ENCODE measurements at regions not wholly inside any gene's neighbourhood (a gene's known extent, or its start where the extent isn't known, plus 50 kb on each side); places are given as distances from the start of the nearest gene placed in this dataset.

DNA sequence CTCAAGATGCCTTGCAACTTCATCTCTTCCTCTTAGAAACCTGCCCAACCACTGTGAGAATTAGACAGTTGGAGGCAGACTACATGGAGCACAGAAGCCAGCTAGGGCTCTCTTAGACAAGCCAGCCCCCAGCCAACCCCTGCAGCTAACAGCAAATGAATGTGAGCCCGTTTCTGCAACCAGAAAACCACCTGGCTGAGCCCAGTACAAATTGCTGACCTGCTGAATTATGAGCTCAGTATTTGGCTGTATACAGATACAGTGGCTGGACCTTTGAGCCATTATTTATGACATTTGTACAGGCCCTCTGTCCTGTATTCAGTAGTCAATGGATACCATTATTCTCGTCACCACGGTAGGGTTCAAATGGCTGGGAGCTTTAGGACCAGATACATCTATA is 112.9 kb downstream of the TBX5 start:
- Histone ChIP-seq H3K4me1 (no peaks in the 10 kb centered on the region), H3K36me3 (no peaks in the 10 kb centered on the region), H3K9me3 (no peaks in the 10 kb centered on the region), H3K4me3 (no peak overlapping the region), H3K27me3 (no peaks in the 10 kb centered on the region), H3K27ac (no peak overlapping the region)
- intact Hi-C loops (cut with DNase I; ENCODE audit: low total_unique reads) (no loop called here), in situ Hi-C loops (cut with MboI; ENCODE audit: low pct_ligation_motif_present in 1 of 4, low pct_unique_long_range_greater_than_20kb in 1 of 4, low sequenced_read_pairs in 3 of 4) (no loop called here)
- WGBS, 2 donors (ENCODE audit: low coverage in 1 of 2) = 65% methylated on average over 3 of the region's 3 CpGs; no CpG with 5 or more reads in 1 of the 2 donors
- TF ChIP-seq POLR2A (IDR thresholded peaks at IDR 0.05) (no peak), EP300 (IDR thresholded peaks at IDR 0.05; ENCODE audit: low read depth) (no peak), POLR2AphosphoS5 (IDR thresholded peaks at IDR 0.05) (no peak)
- TF ChIP-seq, protein P1, sequence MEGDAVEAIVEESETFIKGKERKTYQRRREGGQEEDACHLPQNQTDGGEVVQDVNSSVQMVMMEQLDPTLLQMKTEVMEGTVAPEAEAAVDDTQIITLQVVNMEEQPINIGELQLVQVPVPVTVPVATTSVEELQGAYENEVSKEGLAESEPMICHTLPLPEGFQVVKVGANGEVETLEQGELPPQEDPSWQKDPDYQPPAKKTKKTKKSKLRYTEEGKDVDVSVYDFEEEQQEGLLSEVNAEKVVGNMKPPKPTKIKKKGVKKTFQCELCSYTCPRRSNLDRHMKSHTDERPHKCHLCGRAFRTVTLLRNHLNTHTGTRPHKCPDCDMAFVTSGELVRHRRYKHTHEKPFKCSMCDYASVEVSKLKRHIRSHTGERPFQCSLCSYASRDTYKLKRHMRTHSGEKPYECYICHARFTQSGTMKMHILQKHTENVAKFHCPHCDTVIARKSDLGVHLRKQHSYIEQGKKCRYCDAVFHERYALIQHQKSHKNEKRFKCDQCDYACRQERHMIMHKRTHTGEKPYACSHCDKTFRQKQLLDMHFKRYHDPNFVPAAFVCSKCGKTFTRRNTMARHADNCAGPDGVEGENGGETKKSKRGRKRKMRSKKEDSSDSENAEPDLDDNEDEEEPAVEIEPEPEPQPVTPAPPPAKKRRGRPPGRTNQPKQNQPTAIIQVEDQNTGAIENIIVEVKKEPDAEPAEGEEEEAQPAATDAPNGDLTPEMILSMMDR (IDR thresholded peaks at IDR 0.05) = no peak
- DNase-seq = no peak

DNA sequence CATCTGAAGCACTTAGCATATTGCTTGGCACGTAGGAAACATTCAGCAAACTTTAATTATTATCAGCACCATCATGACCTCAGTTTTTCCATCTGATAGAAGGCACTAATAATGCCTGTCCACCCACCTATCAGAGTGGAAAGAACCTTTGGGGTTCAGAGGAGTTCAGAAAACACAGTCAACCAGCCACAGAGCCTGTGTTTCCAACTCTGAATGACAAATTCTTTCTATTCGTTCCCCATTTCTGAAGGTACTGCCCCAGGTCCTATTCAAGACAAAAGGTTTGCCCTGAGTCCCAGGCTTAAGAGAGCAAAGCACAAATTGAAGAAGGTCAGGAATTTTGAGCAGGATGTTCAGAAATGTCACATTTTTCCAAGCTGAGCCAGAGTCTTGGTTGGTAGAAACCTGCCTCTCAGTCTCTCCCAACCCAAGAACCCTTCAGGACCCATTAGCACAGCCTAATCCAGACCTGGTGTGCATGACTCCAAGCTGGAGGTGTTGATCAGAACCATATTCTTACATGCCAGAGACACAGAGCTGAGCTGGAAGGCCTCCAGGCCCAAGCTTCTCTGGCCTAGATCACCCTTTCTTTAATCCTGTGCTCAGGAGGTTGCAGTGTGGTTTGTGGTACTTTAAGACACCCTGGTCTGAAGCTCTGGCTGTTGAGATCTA is 114.4 kb downstream of the TBX5 start:
- H3K36me3 ChIP-seq = no peaks in the 10 kb centered on the region
- H3K27me3 ChIP-seq = no peaks in the 10 kb centered on the region
- H3K9me3 ChIP-seq = no peaks in the 10 kb centered on the region
- WGBS, 2 donors (ENCODE audit: low coverage in 1 of 2) = 63 to 74% methylated on average over 1 to 2 of the region's 2 CpGs
- no peak overlapping the region for H3K4me3 ChIP-seq
- no peak for DNase-seq
- in situ Hi-C loops (cut with MboI; ENCODE audit: low pct_ligation_motif_present in 1 of 4, low pct_unique_long_range_greater_than_20kb in 1 of 4, low sequenced_read_pairs in 3 of 4) = no loop called here
- TF ChIP-seq POLR2A (IDR thresholded peaks at IDR 0.05) = no peak
- TF ChIP-seq, protein P1 (IDR thresholded peaks at IDR 0.05) = no peak
- no peak for TF ChIP-seq EP300 (IDR thresholded peaks at IDR 0.05; ENCODE audit: low read depth)
- intact Hi-C loops (cut with DNase I; ENCODE audit: low total_unique reads) = no loop called here
- no peaks in the 10 kb centered on the region for H3K4me1 ChIP-seq
- H3K27ac ChIP-seq = no peak overlapping the region

DNA sequence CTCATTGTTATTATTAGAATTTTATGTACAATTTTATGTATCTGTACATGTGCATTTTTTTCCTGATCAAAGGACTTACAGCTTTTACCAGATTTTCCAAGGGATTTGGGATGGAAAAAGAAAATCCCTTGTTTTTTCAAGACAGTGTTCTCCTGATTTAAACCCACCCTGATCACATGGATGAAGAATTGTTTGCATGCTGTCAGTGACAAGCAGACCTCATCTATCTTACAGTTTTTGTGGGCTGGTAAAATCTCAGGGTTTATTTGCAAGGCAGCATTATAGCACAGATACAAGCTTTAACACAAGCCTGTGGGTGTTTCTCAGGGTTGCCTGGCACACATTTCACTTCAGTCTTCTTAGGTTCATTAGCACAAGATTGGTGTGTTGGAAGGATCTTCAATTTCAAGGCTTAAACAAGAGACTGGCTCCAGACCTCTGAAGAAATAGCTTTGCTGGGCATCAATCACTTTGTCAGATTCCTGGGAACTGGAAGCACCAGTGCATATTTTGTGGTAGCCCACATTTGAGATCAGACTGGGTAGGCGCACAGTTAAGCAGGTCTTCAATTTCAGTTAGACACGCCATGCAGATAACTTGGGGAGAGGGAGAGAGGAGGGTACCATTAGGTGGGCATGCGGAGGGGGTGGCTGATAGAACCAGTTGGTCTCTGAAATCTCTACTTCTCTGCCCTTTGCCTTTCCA is 118.0 kb downstream of the TBX5 start:
- H3K27ac ChIP-seq = no peak overlapping the region
- no peaks in the 10 kb centered on the region for H3K4me1 ChIP-seq
- intact Hi-C loops (cut with DNase I; ENCODE audit: low total_unique reads) (no loop called here), in situ Hi-C loops (cut with MboI; ENCODE audit: low pct_ligation_motif_present in 1 of 4, low pct_unique_long_range_greater_than_20kb in 1 of 4, low sequenced_read_pairs in 3 of 4) (no loop called here)
- TF ChIP-seq, protein P1 (IDR thresholded peaks at IDR 0.05) = no peak
- TF ChIP-seq POLR2A (IDR thresholded peaks at IDR 0.05) (no peak), POLR2AphosphoS5 (IDR thresholded peaks at IDR 0.05) (no peak), EP300 (IDR thresholded peaks at IDR 0.05; ENCODE audit: low read depth) (no peak)
- 54 to 56% methylated on average over 2 to 3 of the region's 3 CpGs for WGBS, 2 donors (ENCODE audit: low coverage in 1 of 2)
- H3K4me3 ChIP-seq = no peak overlapping the region
- H3K36me3 ChIP-seq = no peaks in the 10 kb centered on the region
- DNase-seq = no peak
- H3K27me3 ChIP-seq = no peaks in the 10 kb centered on the region
- no peaks in the 10 kb centered on the region for H3K9me3 ChIP-seq

DNA sequence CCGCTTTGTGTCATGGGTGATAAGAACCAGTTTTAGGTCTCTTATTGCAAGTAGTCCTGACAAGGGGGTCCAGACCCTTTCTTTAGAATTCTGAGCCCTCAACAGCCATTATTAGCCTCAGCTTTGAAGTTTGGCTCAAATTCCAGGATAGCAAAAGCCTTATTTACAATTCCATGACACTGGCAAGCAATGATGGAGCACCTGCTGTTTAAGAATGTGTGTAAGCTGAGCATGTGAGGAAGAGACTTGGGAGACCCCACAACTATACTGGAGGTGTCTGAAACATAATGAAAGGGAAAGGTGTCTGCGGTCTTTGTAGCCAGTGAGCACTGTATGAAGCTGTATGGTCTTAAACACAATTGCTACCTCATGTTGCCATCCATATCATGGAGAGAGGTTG is 119.8 kb downstream of the TBX5 start:
- Histone ChIP-seq H3K9me3 (no peaks in the 10 kb centered on the region), H3K27ac (no peak overlapping the region), H3K36me3 (no peaks in the 10 kb centered on the region), H3K27me3 (no peaks in the 10 kb centered on the region), H3K4me3 (no peak overlapping the region), H3K4me1 (no peaks in the 10 kb centered on the region)
- intact Hi-C loops (cut with DNase I; ENCODE audit: low total_unique reads) = no loop called here
- 45 to 69% methylated on average over 2 of the region's 2 CpGs for WGBS, 2 donors (ENCODE audit: low coverage in 1 of 2)
- in situ Hi-C loops (cut with MboI; ENCODE audit: low pct_ligation_motif_present in 1 of 4, low pct_unique_long_range_greater_than_20kb in 1 of 4, low sequenced_read_pairs in 3 of 4) = no loop called here
- DNase-seq = no peak
- TF ChIP-seq POLR2A (IDR thresholded peaks at IDR 0.05) = no peak
- TF ChIP-seq, protein P1 (IDR thresholded peaks at IDR 0.05) = no peak
- TF ChIP-seq EP300 (IDR thresholded peaks at IDR 0.05; ENCODE audit: low read depth) = no peak
- no peak for TF ChIP-seq POLR2AphosphoS5 (IDR thresholded peaks at IDR 0.05)

Measured in transverse colon (tissue), 4 donors.